Mesenchymal stem cell (in vitro differentiated cells and primary cell): ENCODE measurements at regions not wholly inside any gene's neighbourhood (a gene's known extent, or its start where the extent isn't known, plus 50 kb on each side); places are given as distances from the start of the nearest gene placed in this dataset.

ENCODE experiments used
- DNase-seq: peaks from one replicate; pipeline ENCODE4 v3.0.0-alpha.2; 2013
- H2AFZ ChIP-seq: one replicate; pipeline ENCODE4 v1.6.1; 2013; ENCODE audit warnings: low read depth, mild to moderate bottlenecking, control low read depth, inconsistent platforms, low read length, moderate library complexity
- H2AK5ac ChIP-seq: 2 replicates; pipeline ENCODE4 v1.6.1; 2013; ENCODE audit warnings: low read length, moderate library complexity, mild to moderate bottlenecking, inconsistent platforms; ENCODE audit not compliant: severe bottlenecking
- H2BK120ac ChIP-seq: one replicate; pipeline ENCODE4 v1.6.1; 2013; ENCODE audit warnings: low read depth, mild to moderate bottlenecking, inconsistent platforms, low read length, moderate library complexity
- H2BK12ac ChIP-seq, 2 experiments: one replicate each; pipeline ENCODE4 v1.6.1; 2013; ENCODE audit warnings: inconsistent platforms in 2 of 2, low read length in 2 of 2, mild to moderate bottlenecking in 2 of 2, moderate library complexity in 2 of 2, control low read depth in 1 of 2
- H2BK15ac ChIP-seq: one replicate; pipeline ENCODE4 v1.6.1; 2013; ENCODE audit warnings: mild to moderate bottlenecking, low read depth, inconsistent platforms; ENCODE audit not compliant: poor library complexity, severe bottlenecking
- H2BK5ac ChIP-seq: 2 replicates; pipeline ENCODE4 v1.6.1; 2013; ENCODE audit warnings: low read depth, mild to moderate bottlenecking, low read length, control low read depth, inconsistent platforms; ENCODE audit not compliant: poor library complexity, severe bottlenecking
- H3K14ac ChIP-seq, 2 experiments: one replicate each; pipeline ENCODE4 v1.6.1; 2013; ENCODE audit warnings: inconsistent platforms in 2 of 2, low read length in 2 of 2, control low read depth in 1 of 2, mild to moderate bottlenecking in 1 of 2, moderate library complexity in 1 of 2
- H3K18ac ChIP-seq, 2 experiments: one replicate each; pipeline ENCODE4 v1.6.1; 2013; ENCODE audit warnings: inconsistent platforms in 2 of 2, low read length in 2 of 2, control low read depth in 1 of 2, low read depth in 1 of 2, mild to moderate bottlenecking in 1 of 2
- H3K23ac ChIP-seq, 2 experiments: one replicate each; pipeline ENCODE4 v1.6.1; 2013; ENCODE audit warnings: inconsistent platforms in 2 of 2, low read length in 2 of 2, mild to moderate bottlenecking in 2 of 2, moderate library complexity in 2 of 2, control low read depth in 1 of 2
- H3K27ac ChIP-seq: 2 replicates; pipeline ENCODE4 v1.5.1; 2013; ENCODE audit warnings: mild to moderate bottlenecking, moderate library complexity, low read length, control low read depth, inconsistent platforms; ENCODE audit not compliant: poor library complexity, severe bottlenecking
- H3K27me3 ChIP-seq, 2 experiments: 2 replicates each; pipeline versions ENCODE4 v1.6.1 to v1.7.0; 2013; ENCODE audit warnings: low read length in 2 of 2, mild to moderate bottlenecking in 2 of 2, moderate library complexity in 2 of 2, control low read depth in 1 of 2, inconsistent platforms in 1 of 2; ENCODE audit not compliant: control insufficient read depth in 1 of 2, insufficient read depth in 1 of 2
- H3K36me3 ChIP-seq, 2 experiments: 2 replicates each; pipeline versions ENCODE4 v1.6.1 to v1.7.0; 2013; ENCODE audit warnings: low read length in 2 of 2, control low read depth in 1 of 2, inconsistent platforms in 1 of 2, low read depth in 1 of 2, mild to moderate bottlenecking in 1 of 2; ENCODE audit not compliant: insufficient read depth in 2 of 2, control insufficient read depth in 1 of 2
- H3K4ac ChIP-seq, 2 experiments: one replicate each; pipeline ENCODE4 v1.6.1; 2013; ENCODE audit warnings: inconsistent platforms in 2 of 2, low read length in 2 of 2, mild to moderate bottlenecking in 2 of 2, moderate library complexity in 2 of 2, control low read depth in 1 of 2, low read depth in 1 of 2
- H3K4me1 ChIP-seq: 2 replicates; pipeline ENCODE4 v1.6.1; 2013; ENCODE audit warnings: low read depth, low read length, control low read depth; ENCODE audit not compliant: control insufficient read depth, insufficient read depth
- H3K4me2 ChIP-seq: 2 replicates; pipeline ENCODE4 v1.6.1; 2013; ENCODE audit warnings: low read length, mild to moderate bottlenecking, inconsistent platforms; ENCODE audit not compliant: poor library complexity, severe bottlenecking
- H3K4me3 ChIP-seq, 2 experiments: 2 replicates each; pipeline versions ENCODE4 v1.5.1 to v1.7.0; 2013; ENCODE audit warnings: low read length in 2 of 2, mild to moderate bottlenecking in 2 of 2, control low read depth in 1 of 2, low read depth in 1 of 2; ENCODE audit not compliant: insufficient read depth in 1 of 2
- H3K79me1 ChIP-seq: replicated peaks from 2 replicates; pipeline ENCODE4 v1.6.1; 2013; ENCODE audit warnings: mild to moderate bottlenecking, control low read depth, low read length, inconsistent platforms; ENCODE audit not compliant: poor library complexity, severe bottlenecking
- H3K9ac ChIP-seq: 2 replicates; pipeline ENCODE4 v1.7.0; 2013; ENCODE audit warnings: mild to moderate bottlenecking, low read length, moderate library complexity
- H3K9me3 ChIP-seq: 2 replicates; pipeline ENCODE4 v1.7.0; 2013; ENCODE audit warnings: mild to moderate bottlenecking, low read length; ENCODE audit not compliant: control insufficient read depth
- H4K8ac ChIP-seq: one replicate; pipeline ENCODE4 v1.6.1; 2013; ENCODE audit warnings: inconsistent platforms, mild to moderate bottlenecking, low read length, moderate library complexity
- H4K91ac ChIP-seq: one replicate; pipeline ENCODE4 v1.6.1; 2013; ENCODE audit warnings: mild to moderate bottlenecking, low read length, inconsistent platforms
- WGBS: methylation state at CpG from one replicate; pipeline ENCODE4 v1.1.7; 2013; ENCODE audit warnings: mixed read lengths; 5-methylcytosine and 5-hydroxymethylcytosine counted together

- no peak overlapping the region for H2AK5ac ChIP-seq
- no peak overlapping the region for H3K4me3 ChIP-seq
- no peak overlapping the region for H2BK12ac ChIP-seq
- 57% methylated on average over 4 of the region's 8 CpGs for WGBS
- H2AFZ ChIP-seq: no peak overlapping the region
- H3K36me3 ChIP-seq: no peaks in the 10 kb centered on the region
- no peaks in the 10 kb centered on the region for H3K27me3 ChIP-seq
- H3K4me1 ChIP-seq: no peaks in the 10 kb centered on the region
- no peak for DNase-seq
- no peaks in the 10 kb centered on the region for H3K79me1 ChIP-seq
- no peak overlapping the region for H2BK5ac ChIP-seq
- H3K23ac ChIP-seq: no peak overlapping the region
- H2BK15ac ChIP-seq: no peak overlapping the region
- no peak overlapping the region for H4K8ac ChIP-seq
- H3K14ac ChIP-seq: no peak overlapping the region
- H3K9ac ChIP-seq: no peak overlapping the region
- H3K4me2 ChIP-seq: no peak overlapping the region
- no peak overlapping the region for H3K4ac ChIP-seq
- no peak overlapping the region for H3K27ac ChIP-seq
- H2BK120ac ChIP-seq: no peak overlapping the region
- H3K18ac ChIP-seq: no peak overlapping the region
- H4K91ac ChIP-seq: no peak overlapping the region
- no peaks in the 10 kb centered on the region for H3K9me3 ChIP-seq
These were observed 341.8 kb downstream of the ZNF326 start for GRCh38 chr1:90336552-90337324.

GRCh38 chr1:90335558-90335957 lies 340.6 kb downstream of the ZNF326 start:
- no peak overlapping the region for H3K27ac ChIP-seq
- no peak overlapping the region for H4K91ac ChIP-seq
- no peak overlapping the region for H2BK120ac ChIP-seq
- no peak overlapping the region for H2BK12ac ChIP-seq
- H3K23ac ChIP-seq: no peak overlapping the region
- no peak overlapping the region for H2BK5ac ChIP-seq
- H2AK5ac ChIP-seq: no peak overlapping the region
- no peak overlapping the region for H4K8ac ChIP-seq
- H3K27me3 ChIP-seq: no peaks in the 10 kb centered on the region
- no peak overlapping the region for H3K4ac ChIP-seq
- no peak overlapping the region for H3K14ac ChIP-seq
- H3K9ac ChIP-seq: no peak overlapping the region
- no peak overlapping the region for H3K4me3 ChIP-seq
- no peak overlapping the region for H3K18ac ChIP-seq
- H2AFZ ChIP-seq: no peak overlapping the region
- H3K79me1 ChIP-seq: no peaks in the 10 kb centered on the region
- H3K4me1 ChIP-seq: no peaks in the 10 kb centered on the region
- no peak overlapping the region for H3K4me2 ChIP-seq
- H3K9me3 ChIP-seq: no peaks in the 10 kb centered on the region
- no peaks in the 10 kb centered on the region for H3K36me3 ChIP-seq
- DNase-seq: no peak
- no peak overlapping the region for H2BK15ac ChIP-seq
- WGBS: 83% methylated on average over 2 of the region's 3 CpGs

- H3K14ac ChIP-seq: no peak overlapping the region
- H2BK15ac ChIP-seq: no peak overlapping the region
- no peaks in the 10 kb centered on the region for H3K4me1 ChIP-seq
- no peak overlapping the region for H4K91ac ChIP-seq
- 79% methylated on average over 5 of the region's 5 CpGs for WGBS
- no peak overlapping the region for H2BK5ac ChIP-seq
- no peak overlapping the region for H2AFZ ChIP-seq
- no peak overlapping the region for H3K4me2 ChIP-seq
- no peak overlapping the region for H2AK5ac ChIP-seq
- no peak overlapping the region for H3K4me3 ChIP-seq
- H3K23ac ChIP-seq: no peak overlapping the region
- no peak for DNase-seq
- H3K4ac ChIP-seq: no peak overlapping the region
- H3K27ac ChIP-seq: no peak overlapping the region
- no peak overlapping the region for H3K9ac ChIP-seq
- no peak overlapping the region for H2BK12ac ChIP-seq
- no peaks in the 10 kb centered on the region for H3K9me3 ChIP-seq
- no peaks in the 10 kb centered on the region for H3K36me3 ChIP-seq
- no peak overlapping the region for H3K18ac ChIP-seq
- H4K8ac ChIP-seq: no peak overlapping the region
- no peaks in the 10 kb centered on the region for H3K27me3 ChIP-seq
- H2BK120ac ChIP-seq: no peak overlapping the region
- no peaks in the 10 kb centered on the region for H3K79me1 ChIP-seq
These were observed 339.2 kb downstream of the ZNF326 start for GRCh38 chr1:90334137-90334536.

GRCh38 chr1:90325168-90325567 lies 330.3 kb downstream of the ZNF326 start:
- Histone ChIP-seq H3K23ac (no peak overlapping the region), H2BK12ac (no peak overlapping the region), H3K18ac (no peak overlapping the region), H3K4ac (no peak overlapping the region), H2BK15ac (no peak overlapping the region), H3K4me3 (no peak overlapping the region), H2BK120ac (no peak overlapping the region), H3K79me1 (no peaks in the 10 kb centered on the region), H3K4me1 (no peaks in the 10 kb centered on the region), H3K14ac (no peak overlapping the region), H3K4me2 (no peak overlapping the region), H3K36me3 (no peaks in the 10 kb centered on the region), H3K27me3 (no peaks in the 10 kb centered on the region), H4K91ac (no peak overlapping the region), H3K9me3 (no peaks in the 10 kb centered on the region), H2AK5ac (no peak overlapping the region), H3K27ac (no peak overlapping the region), H3K9ac (no peak overlapping the region), H4K8ac (no peak overlapping the region), H2BK5ac (no peak overlapping the region), H2AFZ (no peak overlapping the region)
- WGBS: 55% methylated on average over 2 of the region's 3 CpGs
- DNase-seq: no peak
